ENCODE measurements at regions not wholly inside any gene's neighbourhood (a gene's known extent, or its start where the extent isn't known, plus 50 kb on each side); places are given as distances from the start of the nearest gene placed in this dataset.

DNA sequence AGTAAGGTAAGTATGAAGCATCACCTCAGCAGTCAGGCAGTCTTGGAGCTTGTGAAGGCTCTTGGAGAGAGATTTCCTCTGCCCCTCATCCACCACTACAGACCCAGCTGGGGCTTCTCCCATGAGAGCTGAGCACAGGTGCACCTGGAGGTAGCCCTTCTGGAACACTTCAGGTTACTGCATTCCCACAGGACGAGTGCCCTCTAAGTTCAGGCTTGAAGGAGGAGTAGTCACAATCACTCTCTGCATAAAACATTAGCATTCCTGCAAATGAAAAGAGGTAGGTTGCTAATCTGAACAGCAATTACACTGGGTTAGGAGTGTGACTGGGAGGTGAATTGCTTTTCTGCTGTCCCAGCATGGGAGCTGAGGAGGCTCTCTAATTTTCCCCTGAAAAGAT lies 308.8 kb downstream of the TEX13C start:
- in situ Hi-C loops (cut with HindIII; ENCODE audit: low sequenced_read_pairs): no loop called here
- TF ChIP-seq, protein P1, sequence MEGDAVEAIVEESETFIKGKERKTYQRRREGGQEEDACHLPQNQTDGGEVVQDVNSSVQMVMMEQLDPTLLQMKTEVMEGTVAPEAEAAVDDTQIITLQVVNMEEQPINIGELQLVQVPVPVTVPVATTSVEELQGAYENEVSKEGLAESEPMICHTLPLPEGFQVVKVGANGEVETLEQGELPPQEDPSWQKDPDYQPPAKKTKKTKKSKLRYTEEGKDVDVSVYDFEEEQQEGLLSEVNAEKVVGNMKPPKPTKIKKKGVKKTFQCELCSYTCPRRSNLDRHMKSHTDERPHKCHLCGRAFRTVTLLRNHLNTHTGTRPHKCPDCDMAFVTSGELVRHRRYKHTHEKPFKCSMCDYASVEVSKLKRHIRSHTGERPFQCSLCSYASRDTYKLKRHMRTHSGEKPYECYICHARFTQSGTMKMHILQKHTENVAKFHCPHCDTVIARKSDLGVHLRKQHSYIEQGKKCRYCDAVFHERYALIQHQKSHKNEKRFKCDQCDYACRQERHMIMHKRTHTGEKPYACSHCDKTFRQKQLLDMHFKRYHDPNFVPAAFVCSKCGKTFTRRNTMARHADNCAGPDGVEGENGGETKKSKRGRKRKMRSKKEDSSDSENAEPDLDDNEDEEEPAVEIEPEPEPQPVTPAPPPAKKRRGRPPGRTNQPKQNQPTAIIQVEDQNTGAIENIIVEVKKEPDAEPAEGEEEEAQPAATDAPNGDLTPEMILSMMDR (IDR thresholded peaks at IDR 0.05; ENCODE audit: low read depth, low read length): no peak

DNA sequence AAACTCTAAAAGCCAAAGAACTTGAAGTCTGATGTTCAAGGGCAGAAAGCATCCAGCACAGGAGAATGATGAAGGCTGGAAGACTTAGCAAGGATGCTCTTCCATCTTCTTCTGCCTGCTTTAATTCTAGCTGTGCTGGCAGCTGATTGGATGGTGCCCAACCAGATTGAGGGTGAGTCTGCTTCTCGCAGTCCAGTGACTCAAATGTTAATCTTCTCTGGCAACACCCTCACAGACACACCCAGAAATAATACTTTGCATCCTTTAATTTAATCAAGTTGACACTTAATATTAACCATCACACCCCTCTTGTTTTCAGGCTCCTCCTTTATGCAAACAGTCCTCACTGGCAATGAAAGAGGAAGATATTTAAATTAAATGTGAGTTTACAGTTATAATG lies 321.7 kb downstream of the TEX13C start:
- no peak overlapping the region for H3K4me3 ChIP-seq (ENCODE audit: low read depth, low read length)
- DNase-seq (ENCODE audit: low read depth, low spot score): no peak
- TF ChIP-seq, protein P1 (IDR thresholded peaks at IDR 0.05; ENCODE audit: low read depth, low read length): no peak
- in situ Hi-C loops (cut with HindIII; ENCODE audit: low sequenced_read_pairs): no loop called here

More for the DNA sequence above, 308.8 kb downstream of the TEX13C start:
- no peak overlapping the region for H3K4me3 ChIP-seq (ENCODE audit: low read depth, low read length)
- no peak for DNase-seq (ENCODE audit: low read depth, low spot score)

DNA sequence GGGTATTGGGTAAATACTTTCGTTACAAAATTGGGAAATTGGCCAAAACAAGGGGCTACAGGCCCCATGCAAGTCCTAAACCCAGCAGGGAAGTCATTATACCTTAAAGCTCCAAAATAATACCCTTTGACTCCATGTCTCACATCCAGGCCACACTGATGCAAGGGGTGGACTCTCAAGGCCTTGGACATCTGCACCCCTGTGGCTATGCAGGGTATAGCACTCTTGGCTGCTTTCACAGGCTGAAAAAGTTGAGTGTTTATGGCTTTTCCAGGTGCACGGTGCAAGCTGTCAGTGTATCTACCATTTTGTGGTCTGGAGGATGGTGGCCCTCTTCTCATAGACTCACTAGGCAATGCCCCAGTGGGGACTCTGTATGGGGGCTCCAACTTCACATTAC lies 326.5 kb downstream of the TEX13C start:
- no peak for DNase-seq (ENCODE audit: low read depth, low spot score)
- in situ Hi-C loops (cut with HindIII; ENCODE audit: low sequenced_read_pairs): no loop called here

DNA sequence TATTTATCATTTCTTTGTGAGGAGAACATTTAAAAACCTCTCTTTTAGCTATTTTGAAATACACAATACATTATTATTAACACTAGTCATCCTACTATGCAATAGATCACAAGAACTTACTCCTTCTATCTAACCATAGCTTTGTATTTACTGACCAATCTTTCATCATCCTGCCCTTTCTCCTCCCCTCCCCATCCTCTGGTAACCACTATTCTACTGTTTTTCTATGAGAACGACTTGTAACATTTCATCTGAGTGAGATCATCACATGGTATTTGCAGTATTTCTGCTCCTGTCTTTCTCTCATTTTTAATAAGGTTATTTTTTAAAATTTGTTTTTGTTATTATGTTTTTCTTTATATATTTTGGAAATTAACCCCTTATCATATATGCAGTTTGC lies 331.8 kb downstream of the TEX13C start:
- DNase-seq (ENCODE audit: low read depth, low spot score): peak; percentile 38
- no peak overlapping the region for H3K4me3 ChIP-seq (ENCODE audit: low read depth, low read length)
- TF ChIP-seq, protein P1 (IDR thresholded peaks at IDR 0.05; ENCODE audit: low read depth, low read length): no peak
- in situ Hi-C loops (cut with HindIII; ENCODE audit: low sequenced_read_pairs): no loop called here

More for the DNA sequence above, 326.5 kb downstream of the TEX13C start:
- TF ChIP-seq, protein P1 (IDR thresholded peaks at IDR 0.05; ENCODE audit: low read depth, low read length): peak; percentile 7
- H3K4me3 ChIP-seq (ENCODE audit: low read depth, low read length): no peak overlapping the region

DNA sequence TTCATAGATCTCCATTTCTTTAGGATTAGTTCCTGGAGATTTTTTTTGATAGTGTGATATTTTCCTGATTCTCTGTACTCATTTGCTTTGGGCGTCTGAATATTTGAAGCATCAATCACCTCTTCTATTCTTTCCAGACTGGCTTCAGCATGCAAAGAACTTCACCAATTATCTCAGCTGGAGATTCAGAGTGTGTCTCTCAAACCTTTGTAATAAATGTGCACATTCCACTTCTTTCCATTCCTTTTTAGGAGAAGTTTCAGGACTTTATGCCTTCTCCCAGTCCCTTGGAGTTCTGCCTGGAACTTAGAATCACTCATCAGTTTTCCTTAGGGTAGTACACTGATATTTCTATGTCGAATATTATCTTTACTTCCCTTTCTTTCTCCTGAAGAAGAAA lies 334.8 kb downstream of the TEX13C start:
- TF ChIP-seq, protein P1 (IDR thresholded peaks at IDR 0.05; ENCODE audit: low read depth, low read length): no peak
- DNase-seq (ENCODE audit: low read depth, low spot score): peak; percentile 3
- in situ Hi-C loops (cut with HindIII; ENCODE audit: low sequenced_read_pairs): no loop called here
- H3K4me3 ChIP-seq (ENCODE audit: low read depth, low read length): no peak overlapping the region

DNA sequence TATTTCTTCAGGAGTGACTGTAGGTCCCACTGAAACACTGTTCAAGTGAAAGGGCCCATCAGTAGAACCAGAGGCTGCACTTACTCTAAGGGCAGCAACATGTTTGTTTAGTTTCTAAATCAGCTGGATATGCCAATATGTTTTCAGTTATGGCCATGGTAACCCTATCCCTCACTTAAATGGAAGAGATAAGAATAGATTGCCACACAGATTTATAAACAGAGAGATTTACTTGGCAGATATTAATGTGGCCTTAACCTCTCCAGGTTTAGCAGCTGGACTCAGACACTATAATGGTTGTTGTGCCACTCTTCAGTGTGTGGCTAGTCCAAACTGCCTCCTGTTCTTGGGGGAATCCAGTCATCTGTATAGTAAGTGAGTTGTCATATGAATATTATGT lies 354.1 kb downstream of the TEX13C start:
- in situ Hi-C loops (cut with HindIII; ENCODE audit: low sequenced_read_pairs): no loop called here
- TF ChIP-seq, protein P1 (IDR thresholded peaks at IDR 0.05; ENCODE audit: low read depth, low read length): no peak
- H3K4me3 ChIP-seq (ENCODE audit: low read depth, low read length): no peak overlapping the region
- no peak for DNase-seq (ENCODE audit: low read depth, low spot score)

DNA sequence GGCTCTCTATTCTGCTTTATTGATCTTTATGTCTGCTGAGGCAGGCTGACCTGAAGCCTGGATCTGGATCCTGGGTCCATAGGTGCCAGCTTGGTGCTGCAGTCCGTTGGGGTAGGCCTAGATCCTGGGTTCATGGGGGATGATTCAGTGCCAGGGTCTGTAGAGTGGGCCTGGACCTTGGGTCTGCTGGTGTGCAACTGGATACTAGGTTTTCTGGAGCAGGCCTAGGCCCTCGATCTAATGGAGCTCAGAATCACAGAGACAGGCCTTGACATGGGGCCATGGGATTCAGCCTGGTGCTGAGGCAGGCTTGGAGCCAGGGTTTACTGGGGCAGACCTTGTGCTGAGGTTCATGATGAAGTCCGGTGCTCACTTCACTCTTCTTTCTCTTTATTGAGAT lies 358.6 kb downstream of the TEX13C start:
- H3K4me3 ChIP-seq (ENCODE audit: low read depth, low read length): no peak overlapping the region
- TF ChIP-seq, protein P1 (IDR thresholded peaks at IDR 0.05; ENCODE audit: low read depth, low read length): no peak
- in situ Hi-C loops (cut with HindIII; ENCODE audit: low sequenced_read_pairs): no loop called here
- DNase-seq (ENCODE audit: low read depth, low spot score): no peak
